Neuronal stem cell (in vitro differentiated cells): ENCODE measurements at regions not wholly inside any gene's neighbourhood (a gene's known extent, or its start where the extent isn't known, plus 50 kb on each side); places are given as distances from the start of the nearest gene placed in this dataset.

Experiments
- DNase-seq: peaks from one replicate; pipeline ENCODE4 v3.0.0-alpha.2; 2013; ENCODE audit warnings: low spot score
- H2AFZ ChIP-seq: one replicate; pipeline ENCODE4 v1.6.1; 2013; ENCODE audit warnings: mild to moderate bottlenecking, low read length, inconsistent platforms
- H2AK5ac ChIP-seq: 2 replicates; pipeline ENCODE4 v1.6.1; 2013; ENCODE audit warnings: low read depth, mild to moderate bottlenecking, inconsistent platforms, low read length, moderate library complexity, mixed read lengths
- H2BK120ac ChIP-seq: 2 replicates; pipeline ENCODE4 v1.6.1; 2013; ENCODE audit warnings: low read depth, mild to moderate bottlenecking, inconsistent platforms, low read length, moderate library complexity, mixed read lengths
- H2BK12ac ChIP-seq: one replicate; pipeline ENCODE4 v1.6.1; 2013; ENCODE audit warnings: low read length, inconsistent platforms
- H2BK15ac ChIP-seq: 2 replicates; pipeline ENCODE4 v1.6.1; 2013; ENCODE audit warnings: mild to moderate bottlenecking, low read length, inconsistent platforms, mixed read lengths
- H2BK5ac ChIP-seq: one replicate; pipeline ENCODE4 v1.6.1; 2013; ENCODE audit warnings: inconsistent platforms, mild to moderate bottlenecking, low read length, moderate library complexity
- H3K14ac ChIP-seq: one replicate; pipeline ENCODE4 v1.6.1; 2013; ENCODE audit warnings: low read length, inconsistent platforms
- H3K18ac ChIP-seq: 2 replicates; pipeline ENCODE4 v1.6.1; 2013; ENCODE audit warnings: low read length, inconsistent platforms
- H3K23ac ChIP-seq: 2 replicates; pipeline ENCODE4 v1.6.1; 2013; ENCODE audit warnings: low read depth, mild to moderate bottlenecking, mixed read lengths, low read length, inconsistent platforms; ENCODE audit not compliant: poor library complexity
- H3K27ac ChIP-seq: replicated peaks from 3 replicates; pipeline ENCODE4 v1.5.1; 2013; ENCODE audit warnings: low read length, inconsistent platforms
- H3K27me3 ChIP-seq, 3 experiments: 2 replicates each; pipeline ENCODE4 v1.6.1; 2013; ENCODE audit warnings: low read length in 3 of 3, mild to moderate bottlenecking in 2 of 3, inconsistent platforms in 1 of 3, low read depth in 1 of 3, mixed read lengths in 1 of 3, moderate library complexity in 1 of 3; ENCODE audit not compliant: control insufficient read depth in 3 of 3, insufficient read depth in 3 of 3
- H3K36me3 ChIP-seq, 2 donors: replicated peaks in 1 of 2; 2 replicates each; pipeline ENCODE4 v1.6.1; 2013; ENCODE audit warnings: low read length in 2 of 2; ENCODE audit not compliant: control insufficient read depth in 2 of 2, insufficient read depth in 2 of 2
- H3K4ac ChIP-seq: 2 replicates; pipeline ENCODE4 v1.6.1; 2013; ENCODE audit warnings: inconsistent platforms, mild to moderate bottlenecking, low read length, moderate library complexity
- H3K4me1 ChIP-seq, 2 donors: 1 replicate in 1 of 2; 2 replicates in 1 of 2; pipeline ENCODE4 v1.6.1; 2013; ENCODE audit warnings: low read length in 2 of 2, low read depth in 1 of 2; ENCODE audit not compliant: control insufficient read depth in 2 of 2, insufficient read depth in 1 of 2
- H3K4me2 ChIP-seq: one replicate; pipeline ENCODE4 v1.6.1; 2013; ENCODE audit warnings: mild to moderate bottlenecking, low read length, inconsistent platforms; ENCODE audit not compliant: insufficient read depth, poor library complexity, severe bottlenecking
- H3K4me3 ChIP-seq, 2 donors: 2 replicates each; pipeline ENCODE4 v1.5.1; 2013; ENCODE audit warnings: low read length in 2 of 2, mild to moderate bottlenecking in 2 of 2, inconsistent platforms in 1 of 2, moderate library complexity in 1 of 2
- H3K79me1 ChIP-seq: one replicate; pipeline ENCODE4 v1.6.1; 2013; ENCODE audit warnings: low read depth, mild to moderate bottlenecking, inconsistent platforms, low read length, moderate library complexity
- H3K9ac ChIP-seq: one replicate; pipeline ENCODE4 v1.6.1; 2013; ENCODE audit warnings: mild to moderate bottlenecking, low read depth, low read length, inconsistent platforms; ENCODE audit not compliant: poor library complexity
- H3K9me3 ChIP-seq, 2 donors: replicated peaks in 1 of 2; 2 replicates each; pipeline versions ENCODE3 to v1.6.1; 2013; ENCODE audit warnings: low read length in 2 of 2, mild to moderate bottlenecking in 2 of 2, inconsistent platforms in 1 of 2, low read depth in 1 of 2, mixed read lengths in 1 of 2, moderate library complexity in 1 of 2; ENCODE audit not compliant: control insufficient read depth in 2 of 2, insufficient read depth in 1 of 2
- H4K8ac ChIP-seq: one replicate; pipeline ENCODE4 v1.6.1; 2013; ENCODE audit warnings: low read depth, mild to moderate bottlenecking, inconsistent platforms, low read length, moderate library complexity
- H4K91ac ChIP-seq: one replicate; pipeline ENCODE4 v1.6.1; 2013; ENCODE audit warnings: low read length, low read depth, mild to moderate bottlenecking, inconsistent platforms; ENCODE audit not compliant: poor library complexity
- WGBS, 2 donors: extraction: QIAGEN DNeasy Blood & Tissue Kit; methylation state at CpG; one replicate each; pipeline ENCODE4 v1.1.7; 2013; ENCODE audit warnings: missing lambda C conversion rate in 2 of 2, mixed read lengths in 1 of 2; ENCODE audit not compliant: insufficient read length in 2 of 2, insufficient replicate concordance in 1 of 2; ENCODE audit errors: extremely low coverage in 2 of 2; 5-methylcytosine and 5-hydroxymethylcytosine counted together

GRCh38 chr2:145206496-145207281 is 686.8 kb upstream of the ZEB2 start:
- H3K18ac ChIP-seq = no peak overlapping the region
- H3K4ac ChIP-seq = no peak overlapping the region
- no peak overlapping the region for H2BK120ac ChIP-seq
- H4K91ac ChIP-seq = no peak overlapping the region
- no peak overlapping the region for H3K4me2 ChIP-seq
- H3K9me3 ChIP-seq = no peaks in the 10 kb centered on the region
- H2BK15ac ChIP-seq = no peak overlapping the region
- H3K4me1 ChIP-seq = peaks cover 0 to 1% of the 10 kb centered on the region in 2 donors
- H3K79me1 ChIP-seq = peaks cover 2% of the 10 kb centered on the region
- no peak overlapping the region for H3K14ac ChIP-seq
- H3K36me3 ChIP-seq = no peaks in the 10 kb centered on the region
- no peak overlapping the region for H2BK5ac ChIP-seq
- no CpG with 5 or more reads among the region's 4 CpGs for WGBS, 2 donors
- H3K27ac ChIP-seq = no peak overlapping the region
- no peak overlapping the region for H2BK12ac ChIP-seq
- H3K4me3 ChIP-seq = no peak overlapping the region
- H3K27me3 ChIP-seq = no peaks in the 10 kb centered on the region
- H2AFZ ChIP-seq = peak overlapping the region; percentile 4
- no peak overlapping the region for H2AK5ac ChIP-seq
- no peak overlapping the region for H4K8ac ChIP-seq
- no peak overlapping the region for H3K9ac ChIP-seq
- no peak overlapping the region for H3K23ac ChIP-seq
- DNase-seq = no peak

GRCh38 chr2:145203891-145204290 is 684.0 kb upstream of the ZEB2 start:
- H3K27me3 ChIP-seq = no peaks in the 10 kb centered on the region
- no peak overlapping the region for H3K4me3 ChIP-seq
- H2BK15ac ChIP-seq = no peak overlapping the region
- no peaks in the 10 kb centered on the region for H3K9me3 ChIP-seq
- H2BK120ac ChIP-seq = no peak overlapping the region
- no peak overlapping the region for H3K9ac ChIP-seq
- H2BK12ac ChIP-seq = no peak overlapping the region
- WGBS, 2 donors = no CpG with 5 or more reads among the region's 2 CpGs
- no peak overlapping the region for H3K23ac ChIP-seq
- no peak overlapping the region for H2AK5ac ChIP-seq
- H3K4me2 ChIP-seq = no peak overlapping the region
- H3K27ac ChIP-seq = no peak overlapping the region
- no peak overlapping the region for H3K14ac ChIP-seq
- no peak overlapping the region for H4K8ac ChIP-seq
- no peak overlapping the region for H2BK5ac ChIP-seq
- H3K4me1 ChIP-seq = peaks cover 4% of the 10 kb centered on the region in 2 donors
- no peak overlapping the region for H4K91ac ChIP-seq
- no peak for DNase-seq
- peaks cover 2% of the 10 kb centered on the region for H3K79me1 ChIP-seq
- no peak overlapping the region for H2AFZ ChIP-seq
- no peak overlapping the region for H3K18ac ChIP-seq
- H3K4ac ChIP-seq = no peak overlapping the region
- no peaks in the 10 kb centered on the region for H3K36me3 ChIP-seq

GRCh38 chr2:145199827-145200706 is 680.1 kb upstream of the ZEB2 start:
- Histone ChIP-seq H3K18ac (no peak overlapping the region), H3K4me3 (no peak overlapping the region), H3K14ac (no peak overlapping the region), H2BK5ac (no peak overlapping the region), H3K4me2 (no peak overlapping the region), H3K79me1 (no peaks in the 10 kb centered on the region), H2AK5ac (no peak overlapping the region), H3K4ac (no peak overlapping the region), H3K23ac (no peak overlapping the region), H3K4me1 (peaks cover 4 to 7% of the 10 kb centered on the region in 2 donors), H2AFZ (peak overlapping the region; percentile 27), H3K9ac (no peak overlapping the region), H2BK15ac (no peak overlapping the region), H3K36me3 (no peaks in the 10 kb centered on the region), H4K8ac (no peak overlapping the region), H3K27me3 (no peaks in the 10 kb centered on the region), H2BK120ac (no peak overlapping the region), H3K27ac (no peak overlapping the region), H2BK12ac (no peak overlapping the region), H4K91ac (no peak overlapping the region), H3K9me3 (no peaks in the 10 kb centered on the region)
- no CpG with 5 or more reads among the region's 6 CpGs for WGBS, 2 donors
- DNase-seq = no peak

GRCh38 chr2:145199042-145199441 is 679.1 kb upstream of the ZEB2 start:
- WGBS, 2 donors = no CpG with 5 or more reads among the region's 7 CpGs
- no peaks in the 10 kb centered on the region for H3K27me3 ChIP-seq

More at GRCh38 chr2:145199042-145199441, 679.1 kb upstream of the ZEB2 start:
- Histone ChIP-seq H3K4ac (no peak overlapping the region), H3K14ac (no peak overlapping the region), H2AFZ (peak overlapping the region; percentile 48), H3K9me3 (no peaks in the 10 kb centered on the region), H2BK15ac (no peak overlapping the region), H2BK5ac (no peak overlapping the region), H2AK5ac (no peak overlapping the region), H3K79me1 (no peaks in the 10 kb centered on the region), H3K4me1 (peaks cover 4 to 9% of the 10 kb centered on the region in 2 donors), H3K27ac (no peak overlapping the region), H3K4me3 (no peak overlapping the region), H4K8ac (no peak overlapping the region), H2BK12ac (no peak overlapping the region), H3K18ac (no peak overlapping the region), H4K91ac (no peak overlapping the region), H3K4me2 (no peak overlapping the region), H3K9ac (no peak overlapping the region), H3K36me3 (no peaks in the 10 kb centered on the region), H3K23ac (no peak overlapping the region), H2BK120ac (no peak overlapping the region)
- no peak for DNase-seq
